K562 (cell line): ENCODE measurements at regions not wholly inside any gene's neighbourhood (a gene's known extent, or its start where the extent isn't known, plus 50 kb on each side); places are given as distances from the start of the nearest gene placed in this dataset.

Source experiments
- ATAC-seq: fragments of 200-7000 bp; cut with Tn5 transposase; 3 replicates; pipeline ENCODE4 v1.9.1; 2020; ENCODE audit warnings: moderate library complexity
- BruUV-seq: library from RNA; stranded (reverse); fragments of 400-500 nt; replicated peaks from 2 replicates; lab custom pipeline; 2021; lab: Mats Ljungman, UMichigan
- CTCF ChIA-PET: fragments of 300-600 bp; formaldehyde crosslinking; extraction: SDS; loops from one replicate; lab custom pipeline; 2021; ENCODE audit warnings: low intra/inter-chr PET ratio; lab: Yijun Ruan, JAX
- POLR2A ChIA-PET: fragments of 300-600, 350-650 bp; sonication (Branson Sonifier 250); formaldehyde crosslinking; extraction: SDS; loops from one replicate; lab custom pipeline; 2021; ENCODE audit warnings: antibody characterized with exemption, inconsistent platforms; lab: Yijun Ruan, JAX
- DNase-seq, 4 experiments: peaks; one replicate each; pipeline versions ENCODE4 v3.0.0 to v3.0.0-alpha.2; 2011 to 2018; ENCODE audit warnings: low spot score in 3 of 4, mixed read lengths in 3 of 4; ENCODE audit errors: extremely low read depth in 1 of 4
- FAIRE-seq: peaks from 2 replicates; lab custom pipeline; 2011; peaks lifted over from hg19 to GRCh38; lab: Jason Lieb, UNC
- H2AFZ ChIP-seq: 2 replicates; pipeline ENCODE4 v1.6.0; 2011; ENCODE audit warnings: low read depth, low read length, control low read depth, inconsistent platforms
- H3K27ac ChIP-seq: fragments of 200-600 bp; 3 replicates; pipeline ENCODE4 v1.8.0; 2011; ENCODE audit warnings: low read depth, mild to moderate bottlenecking, control low read depth, inconsistent platforms, low read length, moderate library complexity, mixed read lengths; ENCODE audit errors: extremely low read depth
- H3K27me3 ChIP-seq, 2 experiments: fragments of 300-600 bp in 1 of 2; 2 replicates in 1 of 2; 3 replicates in 1 of 2; pipeline versions ENCODE4 v1.6.0 to v1.8.0; 2011; ENCODE audit warnings: inconsistent platforms in 2 of 2, low read length in 2 of 2, mild to moderate bottlenecking in 1 of 2, mixed read lengths in 1 of 2, moderate library complexity in 1 of 2; ENCODE audit not compliant: control insufficient read depth in 2 of 2, insufficient read depth in 2 of 2
- H3K36me3 ChIP-seq: fragments of 300-600 bp; 3 replicates; pipeline ENCODE4 v1.8.0; 2011; ENCODE audit warnings: mild to moderate bottlenecking, low read length, inconsistent platforms; ENCODE audit not compliant: control insufficient read depth, insufficient read depth
- H3K4me1 ChIP-seq, 2 experiments: fragments of 200-600 bp in 1 of 2; replicated peaks in 1 of 2; 2 replicates in 1 of 2; 3 replicates in 1 of 2; pipeline versions ENCODE4 v1.5.1 to v1.8.0; 2011; ENCODE audit warnings: inconsistent platforms in 2 of 2, low read length in 2 of 2, mild to moderate bottlenecking in 1 of 2, mixed read lengths in 1 of 2, moderate library complexity in 1 of 2; ENCODE audit not compliant: control insufficient read depth in 2 of 2, insufficient read depth in 2 of 2
- H3K4me2 ChIP-seq: 2 replicates; pipeline ENCODE4 v1.6.1; 2011; ENCODE audit warnings: low read length, control low read depth, inconsistent platforms, mixed read lengths; ENCODE audit not compliant: insufficient read depth
- H3K4me3 ChIP-seq: fragments of 200-600 bp; sonication (generic), shearing (Covaris generic); 2 replicates; pipeline ENCODE4 v1.5.1; 2016; ENCODE audit warnings: control low read depth, inconsistent platforms
- H3K79me2 ChIP-seq: fragments of 200-600 bp; 3 replicates; pipeline ENCODE4 v1.8.0; 2011; ENCODE audit warnings: low read length, inconsistent platforms; ENCODE audit not compliant: control insufficient read depth, insufficient read depth
- H3K9ac ChIP-seq, 2 experiments: 2 replicates each; pipeline versions ENCODE4 v1.6.0 to v1.6.1; 2011; ENCODE audit warnings: low read depth in 2 of 2, low read length in 2 of 2, control low read depth in 1 of 2, inconsistent platforms in 1 of 2, mild to moderate bottlenecking in 1 of 2, mixed read lengths in 1 of 2; ENCODE audit not compliant: insufficient read depth in 1 of 2
- H3K9me1 ChIP-seq: one replicate; pipeline ENCODE4 v1.6.0; 2011; ENCODE audit warnings: inconsistent platforms, mild to moderate bottlenecking, low read length, moderate library complexity; ENCODE audit not compliant: control insufficient read depth, insufficient read depth
- H3K9me3 ChIP-seq: replicated peaks from 2 replicates; pipeline ENCODE4 v1.5.1; 2011; ENCODE audit warnings: low read depth, low read length, inconsistent platforms; ENCODE audit not compliant: control insufficient read depth, insufficient read depth
- H4K20me1 ChIP-seq: replicated peaks from 2 replicates; pipeline ENCODE4 v1.6.1; 2011; ENCODE audit warnings: low read length, inconsistent platforms, mixed read lengths; ENCODE audit not compliant: control insufficient read depth, insufficient read depth
- CUX1 ChIP-seq: fragments of 200-800 bp; sonication (Bioruptor generic); IDR thresholded peaks from 2 replicates; pipeline ENCODE4 v1.6.1; 2016; ENCODE audit warnings: missing genetic modification characterization, missing compliant biosample characterization
- PHF8 ChIP-seq: fragments of 200-600 bp; sonication (generic); IDR thresholded peaks from 2 replicates; pipeline ENCODE4 v1.6.1; 2012; ENCODE audit warnings: mixed run types, mild to moderate bottlenecking, inconsistent platforms, low read length, moderate library complexity, borderline replicate concordance
- U2AF1 ChIP-seq: fragments of 200-400 bp; formaldehyde crosslinking; optimal IDR thresholded peaks from 2 replicates; pipeline ENCODE3; 2017; ENCODE audit warnings: mild to moderate bottlenecking, low read depth, low read length, moderate library complexity
- WGBS: fragments of 100-300 bp; shearing (Covaris generic); methylation state at CpG from one replicate; pipeline ENCODE4 v1.1.6; 2016; ENCODE audit warnings: low coverage, mixed read lengths; ENCODE audit not compliant: insufficient coverage; ENCODE audit errors: missing lambda C conversion rate; 5-methylcytosine and 5-hydroxymethylcytosine counted together
- in situ Hi-C: fragments of 300-500 bp; cut with MboI; formaldehyde crosslinking; loops from 4 replicates; pipeline ENCODE4 v1.15.0; 2018; ENCODE audit warnings: inconsistent platforms, mixed read lengths
- intact Hi-C: fragments of 100-400 bp; cut with micrococcal nuclease; formaldehyde crosslinking; loops from 2 replicates; pipeline ENCODE4 v1.14.2; 2022
- TF ChIP-seq, protein P1 (sequence below): fragments of 250-450 bp; sonication (Bioruptor Pico); IDR thresholded peaks from 2 replicates; pipeline ENCODE4 v1.8.0; 2021; ENCODE audit warnings: borderline replicate concordance, mild to moderate bottlenecking, moderate library complexity; ENCODE audit not compliant: poor library complexity, severe bottlenecking
- TF ChIP-seq, protein P2 (sequence below), 3 experiments: IDR thresholded peaks in 2 of 3; conservative IDR thresholded peaks in 1 of 3; 2 replicates each; pipeline ENCODE4 v1.5.1; 2011 to 2012; ENCODE audit warnings: low read length in 3 of 3, mild to moderate bottlenecking in 3 of 3, control low read depth in 2 of 3, improper control_type of control experiment in 1 of 3, inconsistent platforms in 1 of 3, low read depth in 1 of 3, mixed read lengths in 1 of 3, moderate library complexity in 1 of 3; ENCODE audit not compliant: insufficient read depth in 2 of 3
- TF ChIP-seq, protein P3 (sequence below): fragments of 250-450 bp; sonication (Bioruptor Pico); IDR thresholded peaks from 2 replicates; pipeline ENCODE4 v1.5.0; 2021; ENCODE audit warnings: mild to moderate bottlenecking, borderline replicate concordance

GRCh38 chr4:30832639-30833038 is 112.5 kb downstream of the PCDH7 start:
- Histone ChIP-seq H4K20me1 (no peaks in the 10 kb centered on the region), H2AFZ (no peak overlapping the region), H3K9me3 (no peaks in the 10 kb centered on the region), H3K36me3 (no peaks in the 10 kb centered on the region), H3K79me2 (no peaks in the 10 kb centered on the region), H3K9ac (no peak overlapping the region), H3K9me1 (no peaks in the 10 kb centered on the region), H3K27ac (no peak overlapping the region), H3K4me2 (no peak overlapping the region), H3K4me1 (no peaks in the 10 kb centered on the region), H3K4me3 (no peak overlapping the region), H3K27me3 (no peaks in the 10 kb centered on the region)
- DNase-seq (no peak), ATAC-seq (no peak), FAIRE-seq (no peak)
- in situ Hi-C loops, result no loop called here
- TF ChIP-seq, protein P1, sequence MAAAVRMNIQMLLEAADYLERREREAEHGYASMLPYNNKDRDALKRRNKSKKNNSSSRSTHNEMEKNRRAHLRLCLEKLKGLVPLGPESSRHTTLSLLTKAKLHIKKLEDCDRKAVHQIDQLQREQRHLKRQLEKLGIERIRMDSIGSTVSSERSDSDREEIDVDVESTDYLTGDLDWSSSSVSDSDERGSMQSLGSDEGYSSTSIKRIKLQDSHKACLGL (CRISPR knock-in tag), result no peak
- TF ChIP-seq, protein P2, sequence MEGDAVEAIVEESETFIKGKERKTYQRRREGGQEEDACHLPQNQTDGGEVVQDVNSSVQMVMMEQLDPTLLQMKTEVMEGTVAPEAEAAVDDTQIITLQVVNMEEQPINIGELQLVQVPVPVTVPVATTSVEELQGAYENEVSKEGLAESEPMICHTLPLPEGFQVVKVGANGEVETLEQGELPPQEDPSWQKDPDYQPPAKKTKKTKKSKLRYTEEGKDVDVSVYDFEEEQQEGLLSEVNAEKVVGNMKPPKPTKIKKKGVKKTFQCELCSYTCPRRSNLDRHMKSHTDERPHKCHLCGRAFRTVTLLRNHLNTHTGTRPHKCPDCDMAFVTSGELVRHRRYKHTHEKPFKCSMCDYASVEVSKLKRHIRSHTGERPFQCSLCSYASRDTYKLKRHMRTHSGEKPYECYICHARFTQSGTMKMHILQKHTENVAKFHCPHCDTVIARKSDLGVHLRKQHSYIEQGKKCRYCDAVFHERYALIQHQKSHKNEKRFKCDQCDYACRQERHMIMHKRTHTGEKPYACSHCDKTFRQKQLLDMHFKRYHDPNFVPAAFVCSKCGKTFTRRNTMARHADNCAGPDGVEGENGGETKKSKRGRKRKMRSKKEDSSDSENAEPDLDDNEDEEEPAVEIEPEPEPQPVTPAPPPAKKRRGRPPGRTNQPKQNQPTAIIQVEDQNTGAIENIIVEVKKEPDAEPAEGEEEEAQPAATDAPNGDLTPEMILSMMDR (IDR thresholded peaks at IDR 0.05 in 2 of 3, conservative IDR thresholded peaks at IDR 0.05 in 1 of 3; ENCODE audit: insufficient read depth in 2 of 3, low read depth in 1 of 3, low read length in 3 of 3), result no peak
- TF ChIP-seq PHF8, result no peak
- no peak for TF ChIP-seq U2AF1
- TF ChIP-seq, protein P3, sequence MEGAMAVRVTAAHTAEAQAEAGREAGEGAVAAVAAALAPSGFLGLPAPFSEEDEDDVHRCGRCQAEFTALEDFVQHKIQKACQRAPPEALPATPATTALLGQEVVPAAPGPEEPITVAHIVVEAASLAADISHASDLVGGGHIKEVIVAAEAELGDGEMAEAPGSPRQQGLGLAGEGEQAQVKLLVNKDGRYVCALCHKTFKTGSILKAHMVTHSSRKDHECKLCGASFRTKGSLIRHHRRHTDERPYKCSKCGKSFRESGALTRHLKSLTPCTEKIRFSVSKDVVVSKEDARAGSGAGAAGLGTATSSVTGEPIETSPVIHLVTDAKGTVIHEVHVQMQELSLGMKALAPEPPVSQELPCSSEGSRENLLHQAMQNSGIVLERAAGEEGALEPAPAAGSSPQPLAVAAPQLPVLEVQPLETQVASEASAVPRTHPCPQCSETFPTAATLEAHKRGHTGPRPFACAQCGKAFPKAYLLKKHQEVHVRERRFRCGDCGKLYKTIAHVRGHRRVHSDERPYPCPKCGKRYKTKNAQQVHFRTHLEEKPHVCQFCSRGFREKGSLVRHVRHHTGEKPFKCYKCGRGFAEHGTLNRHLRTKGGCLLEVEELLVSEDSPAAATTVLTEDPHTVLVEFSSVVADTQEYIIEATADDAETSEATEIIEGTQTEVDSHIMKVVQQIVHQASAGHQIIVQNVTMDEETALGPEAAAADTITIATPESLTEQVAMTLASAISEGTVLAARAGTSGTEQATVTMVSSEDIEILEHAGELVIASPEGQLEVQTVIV (CRISPR knock-in tag), result no peak
- TF ChIP-seq CUX1 (CRISPR knock-in tag), result no peak
- intact Hi-C loops, result no loop called here
- 0% methylated on average over 2 of the region's 2 CpGs for WGBS
- POLR2A ChIA-PET, result no interaction called here
- BruUV-seq, result no TSS peak
- CTCF ChIA-PET, result no interaction called here
